Panc1 (cell line): ENCODE measurements at regions not wholly inside any gene's neighbourhood (a gene's known extent, or its start where the extent isn't known, plus 50 kb on each side); places are given as distances from the start of the nearest gene placed in this dataset.

ENCODE experiments used
- ATAC-seq: fragments of 200-7000 bp; cut with Tn5 transposase; 2 replicates; pipeline ENCODE4 v1.9.1; 2020; ENCODE audit warnings: mild to moderate bottlenecking, moderate library complexity
- BruUV-seq: library from RNA; stranded (reverse); fragments of 400-500 nt; replicated peaks from 2 replicates; lab custom pipeline; 2021; lab: Mats Ljungman, UMichigan
- CTCF ChIA-PET: fragments of 300-600 bp; sonication (Branson Sonifier 250); formaldehyde crosslinking; loops from one replicate; lab custom pipeline; 2022; ENCODE audit warnings: antibody characterized with exemption; lab: Charles Lee
- POLR2A ChIA-PET: fragments of 300-600 bp; sonication (Branson Sonifier 250); formaldehyde crosslinking; loops from one replicate; lab custom pipeline; 2022; ENCODE audit warnings: antibody characterized with exemption; lab: Charles Lee
- DNase-seq: peaks from one replicate; pipeline ENCODE4 v3.0.0-alpha.2; 2010; ENCODE audit warnings: low read depth, low spot score
- H3K27ac ChIP-seq: 2 replicates; pipeline ENCODE4 v1.5.1; 2011; ENCODE audit warnings: mild to moderate bottlenecking, low read length, inconsistent platforms
- H3K27me3 ChIP-seq: fragments of 200-500 bp; sonication (Bioruptor generic); 2 replicates; pipeline ENCODE4 v1.6.0; 2014; ENCODE audit warnings: low read length, inconsistent platforms; ENCODE audit not compliant: control insufficient read depth, insufficient read depth
- H3K36me3 ChIP-seq: fragments of 200-500 bp; sonication (Bioruptor generic); 2 replicates; pipeline ENCODE4 v1.5.1; 2014; ENCODE audit warnings: inconsistent platforms, mild to moderate bottlenecking, low read length, moderate library complexity; ENCODE audit not compliant: control insufficient read depth, insufficient read depth
- H3K4me1 ChIP-seq: 2 replicates; pipeline ENCODE4 v1.5.1; 2011; ENCODE audit warnings: inconsistent platforms, mild to moderate bottlenecking, low read length, moderate library complexity; ENCODE audit not compliant: control insufficient read depth, insufficient read depth
- H3K4me3 ChIP-seq, 2 experiments: 2 replicates each; pipeline ENCODE4 v1.5.1; 2011 to 2012; ENCODE audit warnings: low read depth in 2 of 2, low read length in 2 of 2, mild to moderate bottlenecking in 2 of 2, inconsistent platforms in 1 of 2, moderate library complexity in 1 of 2
- H3K9me3 ChIP-seq: fragments of 200-500 bp; sonication (Bioruptor generic); 2 replicates; pipeline ENCODE4 v1.5.1; 2014; ENCODE audit warnings: low read depth, mild to moderate bottlenecking, inconsistent platforms, low read length, moderate library complexity; ENCODE audit not compliant: control insufficient read depth, insufficient read depth
- CTCF ChIP-seq: fragments of 450-650 bp; IDR thresholded peaks from 2 replicates; pipeline ENCODE4 v1.5.1; 2017; ENCODE audit warnings: mild to moderate bottlenecking
- POLR2AphosphoS5 ChIP-seq: IDR thresholded peaks from 2 replicates; pipeline ENCODE4 v1.6.1; 2012; ENCODE audit warnings: mild to moderate bottlenecking, low read depth, low read length, moderate library complexity
- REST ChIP-seq, 2 experiments: IDR thresholded peaks; 2 replicates each; pipeline ENCODE4 v1.6.1; 2011 to 2012; ENCODE audit warnings: low read depth in 2 of 2, control low read depth in 1 of 2, low read length in 1 of 2, mild to moderate bottlenecking in 1 of 2, moderate library complexity in 1 of 2; ENCODE audit not compliant: insufficient read depth in 1 of 2
- SIN3A ChIP-seq: IDR thresholded peaks from 2 replicates; pipeline ENCODE4 v1.6.1; 2012; ENCODE audit warnings: low read depth, mild to moderate bottlenecking, low read length, moderate library complexity, borderline replicate concordance; ENCODE audit not compliant: insufficient read depth
- TCF7L2 ChIP-seq: IDR thresholded peaks from 2 replicates; pipeline ENCODE4 v1.6.1; 2011; ENCODE audit warnings: mild to moderate bottlenecking, low read depth, low read length, inconsistent platforms
- in situ Hi-C: cut with HindIII; loops from 2 replicates; pipeline ENCODE4 v1.10.0; 2016; ENCODE audit warnings: low sequenced_read_pairs, low pct_unique_long_range_greater_than_20kb
- intact Hi-C: fragments of 100-400 bp; cut with micrococcal nuclease; formaldehyde crosslinking; loops from one replicate; pipeline ENCODE4 v1.10.0; 2022; ENCODE audit not compliant: unreplicated experiment

DNA sequence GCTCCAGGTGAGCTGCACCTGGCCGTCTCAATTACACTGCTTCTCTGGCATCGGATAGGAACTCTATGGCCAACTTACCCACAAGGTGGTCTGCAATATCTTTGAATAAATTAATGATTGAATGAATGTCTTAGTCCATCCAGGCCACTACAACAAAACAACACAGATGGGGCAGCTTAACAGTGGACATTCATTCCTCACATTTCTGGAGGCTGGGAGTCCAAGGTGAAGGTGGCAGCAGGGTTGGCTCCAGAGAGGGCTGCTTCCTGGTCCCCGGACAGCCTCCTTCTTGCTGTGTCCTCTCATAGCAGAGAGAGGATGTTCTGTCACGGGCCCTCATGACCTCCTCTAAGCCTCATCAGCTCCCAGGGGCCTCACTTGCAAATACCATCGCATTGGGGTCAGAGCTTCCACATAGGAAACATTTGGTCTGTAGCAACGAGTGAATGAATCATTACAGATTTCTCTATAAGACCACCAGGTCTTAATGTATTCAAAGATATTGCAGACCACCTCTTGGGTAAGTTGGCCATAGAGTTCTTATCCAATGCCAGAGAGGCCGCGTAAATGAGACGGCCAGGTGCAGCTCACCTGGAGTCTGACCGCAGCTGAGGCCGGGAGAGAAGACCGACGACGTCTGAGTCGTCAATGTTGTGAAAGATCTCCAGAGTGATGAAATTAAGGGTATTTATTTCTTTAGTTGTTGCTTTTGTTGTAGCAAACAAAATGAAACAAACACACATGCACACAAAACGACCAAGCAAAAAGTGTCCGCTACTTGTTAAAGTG lies 182.7 kb upstream of the C14orf180 start:
- no TSS peak for BruUV-seq
- TF ChIP-seq CTCF = no peak
- TF ChIP-seq SIN3A = no peak
- no peak for TF ChIP-seq REST (IDR thresholded peaks at IDR 0.05; ENCODE audit: insufficient read depth in 1 of 2, low read depth in 2 of 2, low read length in 1 of 2)
- ChIA-PET CTCF (no interaction called here), POLR2A (no interaction called here)
- intact Hi-C loops (no loop called here), in situ Hi-C loops (no loop called here)
- no peak overlapping the region for H3K4me3 ChIP-seq
- ATAC-seq (no peak), DNase-seq (no peak)
- H3K9me3 ChIP-seq = 0 out of 2 replicates have a peak, but pooled peaks cover 3% of the 10 kb centered on the region
- no peaks in the 10 kb centered on the region for H3K27me3 ChIP-seq
- H3K27ac ChIP-seq = no peak overlapping the region
- no peaks in the 10 kb centered on the region for H3K36me3 ChIP-seq
- H3K4me1 ChIP-seq = no peaks in the 10 kb centered on the region

DNA sequence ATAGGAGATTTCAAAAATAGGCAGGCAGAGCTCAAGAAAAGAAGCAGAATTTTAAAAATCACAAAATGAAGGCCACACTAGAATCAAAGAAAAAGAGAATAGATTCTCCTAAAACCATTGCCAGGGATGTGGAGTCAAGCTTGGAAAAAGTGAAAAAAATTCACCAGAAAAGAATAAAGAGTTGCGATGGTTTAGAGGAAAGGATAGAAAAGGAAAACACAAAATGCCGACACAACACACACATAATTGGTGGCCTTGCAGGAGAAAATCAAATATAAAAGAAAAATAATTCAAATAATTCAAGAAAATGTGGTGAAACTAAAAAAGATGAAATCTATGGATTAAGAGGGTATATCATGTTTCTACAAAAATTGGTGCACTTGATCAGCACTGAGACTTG lies 181.6 kb upstream of the C14orf180 start:
- intact Hi-C loops = no loop called here
- ChIA-PET CTCF (no interaction called here), POLR2A (no interaction called here)
- H3K27me3 ChIP-seq = no peaks in the 10 kb centered on the region
- ATAC-seq (no peak), DNase-seq (no peak)
- in situ Hi-C loops = no loop called here
- H3K4me1 ChIP-seq = no peaks in the 10 kb centered on the region
- no peaks in the 10 kb centered on the region for H3K36me3 ChIP-seq
- TF ChIP-seq POLR2AphosphoS5 (no peak), SIN3A (no peak), REST (IDR thresholded peaks at IDR 0.05; ENCODE audit: insufficient read depth in 1 of 2, low read depth in 2 of 2, low read length in 1 of 2) (no peak), TCF7L2 (no peak), CTCF (no peak)
- no TSS peak for BruUV-seq
- no peak overlapping the region for H3K27ac ChIP-seq
- H3K9me3 ChIP-seq = 0 out of 2 replicates have a peak, but pooled peaks cover 3% of the 10 kb centered on the region
- no peak overlapping the region for H3K4me3 ChIP-seq
